Lower leg skin (tissue), 3 donors: ENCODE measurements at regions not wholly inside any gene's neighbourhood (a gene's known extent, or its start where the extent isn't known, plus 50 kb on each side); places are given as distances from the start of the nearest gene placed in this dataset.

ENCODE experiments used
- POLR2A ChIP-seq, 2 donors: fragments of 450-650 bp; IDR thresholded peaks; one replicate each; pipeline ENCODE4 v1.6.1; 2016 to 2017; ENCODE audit warnings: antibody characterized with exemption in 2 of 2, mild to moderate bottlenecking in 1 of 2, moderate library complexity in 1 of 2
- TF ChIP-seq, protein P1 (sequence below), 3 donors: fragments of 450-650 bp; IDR thresholded peaks; one replicate each; pipeline ENCODE4 v1.5.1; 2016; ENCODE audit warnings: antibody characterized with exemption in 3 of 3, mild to moderate bottlenecking in 3 of 3, moderate library complexity in 2 of 3

DNA sequence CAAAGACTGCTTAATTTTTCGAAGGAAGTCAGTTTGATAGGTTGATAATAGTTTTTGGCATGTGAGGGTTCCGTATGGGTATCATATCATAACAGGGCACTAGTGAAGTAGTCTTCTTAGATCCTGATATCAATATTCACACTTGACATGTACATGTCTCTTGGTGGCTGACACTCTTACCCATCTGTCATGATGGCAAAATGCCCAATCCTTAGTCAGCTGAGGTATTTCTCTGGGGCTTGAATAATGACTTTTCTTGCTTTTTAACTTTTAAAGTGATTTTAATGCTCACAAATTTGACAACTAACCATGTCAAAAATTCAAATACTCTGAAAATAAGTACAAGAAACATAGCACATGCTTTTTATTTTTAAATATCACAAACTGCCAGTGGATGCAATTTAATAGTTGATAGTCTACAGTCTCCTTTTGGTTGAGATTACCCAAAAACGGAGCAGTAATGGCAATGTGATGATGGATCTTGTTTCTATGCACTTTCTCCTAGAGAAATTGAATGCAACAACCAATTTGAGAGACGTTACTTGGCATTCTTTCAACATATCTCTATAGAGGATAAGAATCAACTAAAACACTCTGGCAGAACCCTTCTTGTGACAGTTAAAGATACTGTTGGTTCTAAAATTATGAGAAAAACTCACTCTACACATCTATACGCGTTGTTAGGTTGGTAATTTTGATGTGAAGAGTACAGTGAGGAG lies 552.9 kb upstream of the PABPC4L start:
- TF ChIP-seq, protein P1, sequence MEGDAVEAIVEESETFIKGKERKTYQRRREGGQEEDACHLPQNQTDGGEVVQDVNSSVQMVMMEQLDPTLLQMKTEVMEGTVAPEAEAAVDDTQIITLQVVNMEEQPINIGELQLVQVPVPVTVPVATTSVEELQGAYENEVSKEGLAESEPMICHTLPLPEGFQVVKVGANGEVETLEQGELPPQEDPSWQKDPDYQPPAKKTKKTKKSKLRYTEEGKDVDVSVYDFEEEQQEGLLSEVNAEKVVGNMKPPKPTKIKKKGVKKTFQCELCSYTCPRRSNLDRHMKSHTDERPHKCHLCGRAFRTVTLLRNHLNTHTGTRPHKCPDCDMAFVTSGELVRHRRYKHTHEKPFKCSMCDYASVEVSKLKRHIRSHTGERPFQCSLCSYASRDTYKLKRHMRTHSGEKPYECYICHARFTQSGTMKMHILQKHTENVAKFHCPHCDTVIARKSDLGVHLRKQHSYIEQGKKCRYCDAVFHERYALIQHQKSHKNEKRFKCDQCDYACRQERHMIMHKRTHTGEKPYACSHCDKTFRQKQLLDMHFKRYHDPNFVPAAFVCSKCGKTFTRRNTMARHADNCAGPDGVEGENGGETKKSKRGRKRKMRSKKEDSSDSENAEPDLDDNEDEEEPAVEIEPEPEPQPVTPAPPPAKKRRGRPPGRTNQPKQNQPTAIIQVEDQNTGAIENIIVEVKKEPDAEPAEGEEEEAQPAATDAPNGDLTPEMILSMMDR (IDR thresholded peaks at IDR 0.05): no peak
- TF ChIP-seq POLR2A (IDR thresholded peaks at IDR 0.05): no peak
